B cell (primary cell): ENCODE measurements at regions not wholly inside any gene's neighbourhood (a gene's known extent, or its start where the extent isn't known, plus 50 kb on each side); places are given as distances from the start of the nearest gene placed in this dataset.

Experiments used
- ATAC-seq: fragments of 200-7000 bp; cut with Tn5 transposase; one replicate; pipeline ENCODE4 v1.10.0; 2021; ENCODE audit warnings: low read depth, mild to moderate bottlenecking, moderate number of reproducible peaks, moderate library complexity
- CTCF ChIA-PET: fragments of 350-600 bp; sonication (Branson Sonifier 250); formaldehyde crosslinking; loops from one replicate; lab custom pipeline; 2021; ENCODE audit warnings: antibody characterized with exemption, inconsistent platforms; lab: Charles Lee
- POLR2A ChIA-PET: fragments of 350-600 bp; sonication (Branson Sonifier 250); formaldehyde crosslinking; loops from one replicate; lab custom pipeline; 2021; ENCODE audit warnings: antibody characterized with exemption; lab: Charles Lee
- DNase-seq: peaks from one replicate; pipeline ENCODE4 v3.0.0; 2013
- H2AFZ ChIP-seq: 2 replicates; pipeline ENCODE4 v1.6.1; 2012; ENCODE audit warnings: mild to moderate bottlenecking, low read depth, low read length; ENCODE audit not compliant: insufficient read depth, poor library complexity, severe bottlenecking
- H3K27ac ChIP-seq, 2 donors: 1 replicate in 1 of 2; 2 replicates in 1 of 2; pipeline ENCODE4 v1.5.1; 2012 to 2013; ENCODE audit warnings: low read length in 2 of 2, mild to moderate bottlenecking in 2 of 2, moderate library complexity in 1 of 2
- H3K27me3 ChIP-seq, 4 experiments: fragments of 200-600 bp in 1 of 4; sonication (generic) in 1 of 4; replicated peaks in 1 of 4; 1 replicate in 2 of 4; 2 replicates in 2 of 4; pipeline versions ENCODE4 v1.6.1 to v1.7.0; 2013 to 2016; ENCODE audit warnings: low read length in 3 of 4, mild to moderate bottlenecking in 2 of 4, mixed read lengths in 1 of 4, moderate library complexity in 1 of 4; ENCODE audit not compliant: insufficient read depth in 4 of 4, control insufficient read depth in 3 of 4; ENCODE audit errors: control extremely low read depth in 1 of 4
- H3K36me3 ChIP-seq, 2 experiments: replicated peaks in 1 of 2; 1 replicate in 1 of 2; 2 replicates in 1 of 2; pipeline versions ENCODE4 v1.6.1 to v1.7.1; 2013; ENCODE audit warnings: low read length in 1 of 2; ENCODE audit not compliant: insufficient read depth in 2 of 2, control insufficient read depth in 1 of 2; ENCODE audit errors: control extremely low read depth in 1 of 2, extremely low read depth in 1 of 2
- H3K4me1 ChIP-seq, 2 donors: fragments of 200-600 bp in 1 of 2; sonication (generic) in 1 of 2; 1 replicate in 1 of 2; 2 replicates in 1 of 2; pipeline versions ENCODE4 v1.5.1 to v1.6.1; 2013 to 2017; ENCODE audit warnings: low read length in 2 of 2; ENCODE audit not compliant: control insufficient read depth in 2 of 2, insufficient read depth in 2 of 2
- H3K4me2 ChIP-seq: replicated peaks from 2 replicates; pipeline ENCODE3; 2012; ENCODE audit warnings: mild to moderate bottlenecking, low read depth, low read length; ENCODE audit not compliant: poor library complexity, severe bottlenecking
- H3K4me3 ChIP-seq, 5 experiments: fragments of 200-600 bp in 1 of 5; sonication (generic) in 1 of 5; 1 replicate in 3 of 5; 2 replicates in 2 of 5; pipeline versions ENCODE4 v1.5.1 to v1.7.0; 2011 to 2016; ENCODE audit warnings: low read length in 4 of 5, mild to moderate bottlenecking in 4 of 5, low read depth in 2 of 5, control low read depth in 1 of 5, moderate library complexity in 1 of 5; ENCODE audit not compliant: insufficient read depth in 1 of 5; ENCODE audit errors: control extremely low read depth in 1 of 5, extremely low read depth in 1 of 5
- H3K79me2 ChIP-seq: fragments of 200-600 bp; sonication (generic); one replicate; pipeline ENCODE4 v1.6.0; 2016; ENCODE audit warnings: low read length; ENCODE audit not compliant: control insufficient read depth, insufficient read depth
- H3K9ac ChIP-seq: fragments of 200-600 bp; sonication (generic); 2 replicates; pipeline ENCODE4 v1.6.1; 2017; ENCODE audit warnings: mild to moderate bottlenecking, low read length, moderate library complexity
- H3K9me3 ChIP-seq, 3 donors: one replicate each; pipeline versions ENCODE4 v1.6.1 to v1.7.1; 2013; ENCODE audit warnings: low read length in 2 of 3; ENCODE audit not compliant: control insufficient read depth in 2 of 3, insufficient read depth in 1 of 3; ENCODE audit errors: control extremely low read depth in 1 of 3
- H4K20me1 ChIP-seq: 2 replicates; pipeline ENCODE4 v1.6.0; 2012; ENCODE audit warnings: mild to moderate bottlenecking, low read length; ENCODE audit not compliant: insufficient read depth, control insufficient read depth, poor library complexity, severe bottlenecking
- H3K27ac Mint-ChIP-seq: one replicate; pipeline ENCODE4 v1.8.0; 2021; ENCODE audit warnings: mixed read lengths
- H3K27me3 Mint-ChIP-seq: one replicate; pipeline ENCODE4 v1.8.0; 2021; ENCODE audit warnings: mixed read lengths
- H3K4me1 Mint-ChIP-seq: one replicate; pipeline ENCODE4 v1.8.0; 2021; ENCODE audit warnings: mixed read lengths
- H3K4me3 Mint-ChIP-seq: one replicate; pipeline ENCODE4 v1.8.0; 2021; ENCODE audit warnings: mixed read lengths
- H3K9me3 Mint-ChIP-seq: one replicate; pipeline ENCODE4 v1.8.0; 2022; ENCODE audit warnings: mixed read lengths; ENCODE audit not compliant: insufficient read depth
- EZH2 ChIP-seq: IDR thresholded peaks from 2 replicates; pipeline ENCODE4 v1.6.1; 2012; ENCODE audit warnings: borderline replicate concordance, low read depth, mild to moderate bottlenecking, moderate library complexity, low read length; ENCODE audit not compliant: insufficient read depth, poor library complexity, severe bottlenecking
- WGBS: methylation state at CpG from one replicate; pipeline ENCODE4 v1.1.5; 2013; ENCODE audit warnings: missing lambda C conversion rate; ENCODE audit not compliant: insufficient coverage; 5-methylcytosine and 5-hydroxymethylcytosine counted together
- intact Hi-C: fragments of 100-400 bp; cut with micrococcal nuclease; formaldehyde crosslinking; loops from one replicate; pipeline ENCODE4 v1.10.0; 2022
- TF ChIP-seq, protein P1 (sequence below): fragments of 200-600 bp; IDR thresholded peaks from one replicate; pipeline ENCODE4 v1.8.0; 2022; ENCODE audit warnings: antibody characterized with exemption, mild to moderate bottlenecking

DNA sequence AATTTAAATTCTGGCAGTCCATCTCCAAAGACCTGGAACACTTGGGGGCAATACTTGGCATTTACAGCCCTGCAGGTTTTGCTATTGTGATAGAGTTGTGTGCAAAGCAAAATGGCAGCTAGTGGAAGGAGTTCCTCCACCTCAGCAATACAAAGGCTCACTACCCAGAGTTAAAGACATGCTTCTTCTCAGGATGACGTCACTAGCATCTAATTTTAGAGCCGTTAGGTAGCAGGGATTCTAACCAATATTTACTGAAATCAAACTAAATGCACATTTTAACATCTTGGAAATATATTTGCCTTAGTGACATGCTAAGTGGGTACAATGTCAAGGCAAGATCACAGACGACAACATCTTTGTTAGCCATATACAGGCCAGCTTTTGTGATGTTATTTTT lies 261.6 kb downstream of the MAN2A1 start:
- TF ChIP-seq, protein P1, sequence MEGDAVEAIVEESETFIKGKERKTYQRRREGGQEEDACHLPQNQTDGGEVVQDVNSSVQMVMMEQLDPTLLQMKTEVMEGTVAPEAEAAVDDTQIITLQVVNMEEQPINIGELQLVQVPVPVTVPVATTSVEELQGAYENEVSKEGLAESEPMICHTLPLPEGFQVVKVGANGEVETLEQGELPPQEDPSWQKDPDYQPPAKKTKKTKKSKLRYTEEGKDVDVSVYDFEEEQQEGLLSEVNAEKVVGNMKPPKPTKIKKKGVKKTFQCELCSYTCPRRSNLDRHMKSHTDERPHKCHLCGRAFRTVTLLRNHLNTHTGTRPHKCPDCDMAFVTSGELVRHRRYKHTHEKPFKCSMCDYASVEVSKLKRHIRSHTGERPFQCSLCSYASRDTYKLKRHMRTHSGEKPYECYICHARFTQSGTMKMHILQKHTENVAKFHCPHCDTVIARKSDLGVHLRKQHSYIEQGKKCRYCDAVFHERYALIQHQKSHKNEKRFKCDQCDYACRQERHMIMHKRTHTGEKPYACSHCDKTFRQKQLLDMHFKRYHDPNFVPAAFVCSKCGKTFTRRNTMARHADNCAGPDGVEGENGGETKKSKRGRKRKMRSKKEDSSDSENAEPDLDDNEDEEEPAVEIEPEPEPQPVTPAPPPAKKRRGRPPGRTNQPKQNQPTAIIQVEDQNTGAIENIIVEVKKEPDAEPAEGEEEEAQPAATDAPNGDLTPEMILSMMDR = no peak
- TF ChIP-seq EZH2 = no peak
- Mint-ChIP-seq H3K4me3 (no peak overlapping the region), H3K27me3 (peaks cover 5% of the 10 kb centered on the region), H3K9me3 (no peaks in the 10 kb centered on the region), H3K27ac (no peak overlapping the region), H3K4me1 (no peaks in the 10 kb centered on the region)
- ATAC-seq (no peak), DNase-seq (no peak)
- H3K9me3 ChIP-seq = no peaks in the 10 kb centered on the region
- peaks cover 0 to 3% (median 0%) of the 10 kb centered on the region in 4 experiments for H3K27me3 ChIP-seq
- ChIA-PET CTCF (no interaction called here), POLR2A (no interaction called here)
- H3K4me2 ChIP-seq = no peak overlapping the region
- H2AFZ ChIP-seq = no peak overlapping the region
- H3K4me1 ChIP-seq = no peaks in the 10 kb centered on the region
- intact Hi-C loops = no loop called here
- WGBS = no CpG with 5 or more reads among the region's 3 CpGs
- H3K79me2 ChIP-seq = no peaks in the 10 kb centered on the region
- H3K9ac ChIP-seq = no peak overlapping the region
- H3K4me3 ChIP-seq = no peak overlapping the region
- H3K36me3 ChIP-seq = no peaks in the 10 kb centered on the region
- H3K27ac ChIP-seq = no peak overlapping the region
- no peaks in the 10 kb centered on the region for H4K20me1 ChIP-seq

DNA sequence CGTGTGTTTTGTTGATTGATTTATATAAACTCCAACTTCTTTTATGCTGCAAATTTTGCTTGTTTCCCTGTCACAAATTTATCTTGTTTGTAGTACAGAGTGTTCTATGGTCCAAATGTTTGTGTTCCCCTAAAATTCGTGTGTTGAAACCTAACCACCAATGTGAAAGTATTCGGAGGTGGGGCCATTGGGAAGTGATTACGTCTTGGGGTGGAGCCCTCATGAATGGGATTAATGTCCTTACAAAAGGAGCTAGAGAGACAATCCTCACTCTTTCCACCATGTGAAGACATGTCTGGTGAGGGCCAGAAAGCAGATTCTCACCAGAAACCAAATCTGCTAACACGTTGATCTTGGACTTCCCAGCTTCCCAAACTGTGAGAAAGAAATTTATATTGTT lies 262.0 kb downstream of the MAN2A1 start:
- no peak for TF ChIP-seq EZH2
- TF ChIP-seq, protein P1 = no peak
- Histone ChIP-seq H3K27ac (no peak overlapping the region), H3K4me2 (no peak overlapping the region), H3K36me3 (no peaks in the 10 kb centered on the region), H4K20me1 (no peaks in the 10 kb centered on the region), H3K9ac (no peak overlapping the region), H3K9me3 (no peaks in the 10 kb centered on the region), H3K4me1 (no peaks in the 10 kb centered on the region), H2AFZ (no peak overlapping the region), H3K27me3 (peaks cover 0 to 2% (median 0%) of the 10 kb centered on the region in 4 experiments), H3K4me3 (no peak overlapping the region), H3K79me2 (no peaks in the 10 kb centered on the region)
- DNase-seq (no peak), ATAC-seq (no peak)
- Mint-ChIP-seq H3K27ac (no peak overlapping the region), H3K27me3 (peaks cover 2% of the 10 kb centered on the region), H3K9me3 (no peaks in the 10 kb centered on the region), H3K4me1 (no peaks in the 10 kb centered on the region), H3K4me3 (no peak overlapping the region)
- intact Hi-C loops = no loop called here
- ChIA-PET CTCF (no interaction called here), POLR2A (no interaction called here)
- WGBS = 100% methylated on average over 1 of the region's 5 CpGs
